MCF 10A (cell line): ENCODE measurements at regions not wholly inside any gene's neighbourhood (a gene's known extent, or its start where the extent isn't known, plus 50 kb on each side); places are given as distances from the start of the nearest gene placed in this dataset.
"Not testable (repeated sequence)": the region's sequence is repeated elsewhere in the genome, so short reads cannot be mapped to it uniquely, and the experiment has no call there.

Experiments used
- BruUV-seq: library from RNA; stranded (reverse); fragments of 400-500 nt; replicated peaks from 2 replicates; lab custom pipeline; 2021; lab: Mats Ljungman, UMichigan
- CTCF ChIA-PET: fragments of 300-600 bp; sonication (Branson Sonifier 250); formaldehyde crosslinking; extraction: SDS; loops from one replicate; lab custom pipeline; 2021; ENCODE audit warnings: antibody characterized with exemption, inconsistent platforms; lab: Yijun Ruan, JAX
- POLR2A ChIA-PET: fragments of 300-600, 350-650 bp; sonication (Branson Sonifier 250); formaldehyde crosslinking; extraction: SDS; loops from one replicate; lab custom pipeline; 2020; ENCODE audit warnings: antibody characterized with exemption, inconsistent platforms; lab: Yijun Ruan, JAX
- DNase-seq: peaks from one replicate; pipeline ENCODE4 v3.0.0-alpha.2; 2018; ENCODE audit not compliant: unreplicated experiment
- H3K27ac Mint-ChIP-seq: one replicate; pipeline ENCODE4 v1.8.0; 2022; ENCODE audit warnings: mild to moderate bottlenecking, low read depth, mixed read lengths; ENCODE audit not compliant: unreplicated experiment
- H3K27me3 Mint-ChIP-seq: one replicate; pipeline ENCODE4 v1.8.0; 2022; ENCODE audit warnings: mixed read lengths; ENCODE audit not compliant: insufficient read depth, unreplicated experiment
- H3K36me3 Mint-ChIP-seq: one replicate; pipeline ENCODE4 v1.8.0; 2022; ENCODE audit warnings: mild to moderate bottlenecking, moderate library complexity, mixed read lengths; ENCODE audit not compliant: insufficient read depth, unreplicated experiment
- H3K4me1 Mint-ChIP-seq: one replicate; pipeline ENCODE4 v1.8.0; 2022; ENCODE audit warnings: mixed read lengths; ENCODE audit not compliant: insufficient read depth, unreplicated experiment
- H3K4me3 Mint-ChIP-seq: one replicate; pipeline ENCODE4 v1.8.0; 2022; ENCODE audit warnings: mild to moderate bottlenecking, moderate library complexity, mixed read lengths; ENCODE audit not compliant: unreplicated experiment
- H3K9me3 Mint-ChIP-seq: one replicate; pipeline ENCODE4 v1.8.0; 2022; ENCODE audit warnings: mixed read lengths; ENCODE audit not compliant: unreplicated experiment
- CTCF ChIP-seq: fragments of 200-600 bp; IDR thresholded peaks from one replicate; pipeline ENCODE4 v1.8.0; 2022; ENCODE audit warnings: antibody characterized with exemption, mild to moderate bottlenecking; ENCODE audit not compliant: unreplicated experiment
- intact Hi-C: fragments of 100-400 bp; cut with micrococcal nuclease; formaldehyde crosslinking; loops from 2 replicates; pipeline ENCODE4 v1.14.1; 2022

- Mint-ChIP-seq H3K27me3 (no peaks in the 10 kb centered on the region), H3K4me1 (no peaks in the 10 kb centered on the region), H3K9me3 (peaks cover 9% of the 10 kb centered on the region), H3K4me3 (no peak overlapping the region), H3K36me3 (no peaks in the 10 kb centered on the region), H3K27ac (no peak overlapping the region)
- BruUV-seq = no TSS peak
- POLR2A ChIA-PET = interaction anchor here (0.7 kb wide), 1 partner anchor 1516 kb away, joined by 3 read pairs; the partner anchor contains the start of gene ALG14
- CTCF ChIA-PET = interaction anchor here (0.6 kb wide), 3 partner anchors 85 to 178 kb away, joined by 3 to 7 read pairs (median 3); no protein-coding TSS in a partner anchor
- intact Hi-C loops = no loop called here
- no peak for DNase-seq
- no peak for TF ChIP-seq CTCF
Observed at GRCh38 chr1:96588416-96588995, 133.1 kb upstream of the PTBP2 start.

- CTCF ChIA-PET = interaction anchor here (0.6 to 1.7 kb wide), 13 partner anchors 10 to 858 kb away, joined by 3 to 5 read pairs (median 3); no protein-coding TSS in a partner anchor
- H3K4me1 Mint-ChIP-seq, H3K27ac Mint-ChIP-seq, H3K4me3 Mint-ChIP-seq, DNase-seq, BruUV-seq, H3K27me3 Mint-ChIP-seq, intact Hi-C loops, POLR2A ChIA-PET, H3K36me3 Mint-ChIP-seq: not testable (repeated sequence)
- H3K9me3 Mint-ChIP-seq = peaks cover 11% of the 10 kb centered on the region
Observed at GRCh38 chr1:96595530-96595929, 126.1 kb upstream of the PTBP2 start.

GRCh38 chr1:96596226-96596922 lies 125.2 kb upstream of the PTBP2 start:
- POLR2A ChIA-PET = no interaction called here
- intact Hi-C loops = no loop called here
- BruUV-seq = no TSS peak
- H3K4me1 Mint-ChIP-seq = no peaks in the 10 kb centered on the region
- no peaks in the 10 kb centered on the region for H3K27me3 Mint-ChIP-seq
- peak; percentile 58 for DNase-seq
- no peaks in the 10 kb centered on the region for H3K36me3 Mint-ChIP-seq
- TF ChIP-seq CTCF = peak; percentile 26
- H3K4me3 Mint-ChIP-seq = no peak overlapping the region
- no peak overlapping the region for H3K27ac Mint-ChIP-seq
- H3K9me3 Mint-ChIP-seq = peaks cover 11% of the 10 kb centered on the region
- CTCF ChIA-PET = interaction anchor here (0.6 to 1.7 kb wide), 14 partner anchors 11 to 1379 kb away, joined by 3 to 5 read pairs (median 3); no protein-coding TSS in a partner anchor

- BruUV-seq = no TSS peak
- peaks cover 11% of the 10 kb centered on the region for H3K9me3 Mint-ChIP-seq
- H3K27me3 Mint-ChIP-seq = no peaks in the 10 kb centered on the region
- H3K36me3 Mint-ChIP-seq = no peaks in the 10 kb centered on the region
- no peak for DNase-seq
- no peak overlapping the region for H3K27ac Mint-ChIP-seq
- H3K4me3 Mint-ChIP-seq = no peak overlapping the region
- no peaks in the 10 kb centered on the region for H3K4me1 Mint-ChIP-seq
- ChIA-PET POLR2A (interaction anchor here (0.8 kb wide), 1 partner anchor 11 kb away, joined by 4 read pairs; no protein-coding TSS in a partner anchor), CTCF (interaction anchor here (0.6 kb wide), 2 partner anchors 52 to 1263 kb away, joined by 3 to 4 read pairs; no protein-coding TSS in a partner anchor)
- TF ChIP-seq CTCF = no peak
- intact Hi-C loops = no loop called here
Observed at GRCh38 chr1:96597218-96597617, 124.4 kb upstream of the PTBP2 start.
